ENCODE measurements at regions not wholly inside any gene's neighbourhood (a gene's known extent, or its start where the extent isn't known, plus 50 kb on each side); places are given as distances from the start of the nearest gene placed in this dataset.

DNA sequence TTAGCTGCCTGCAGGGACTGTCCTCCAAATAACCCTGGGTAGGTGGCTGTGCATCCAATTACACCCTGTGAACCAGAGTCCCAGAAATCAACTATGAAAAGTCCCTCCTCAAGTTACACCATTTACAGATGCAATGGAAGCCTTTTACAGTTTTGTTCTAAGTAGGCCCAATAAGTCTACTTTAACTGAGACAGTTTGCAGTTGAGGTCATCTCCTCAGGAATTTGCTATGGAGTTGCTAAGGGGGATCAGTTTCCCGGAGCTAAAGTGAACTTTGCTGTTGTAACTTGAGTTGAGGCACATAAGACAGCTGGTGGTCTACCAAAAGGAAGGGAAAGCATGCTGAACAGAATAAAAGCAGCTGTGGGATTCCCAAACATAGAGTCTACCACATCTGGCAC lies 121.6 kb upstream of the STK26 start:
- DNase-seq (ENCODE audit: low read depth) = no peak

DNA sequence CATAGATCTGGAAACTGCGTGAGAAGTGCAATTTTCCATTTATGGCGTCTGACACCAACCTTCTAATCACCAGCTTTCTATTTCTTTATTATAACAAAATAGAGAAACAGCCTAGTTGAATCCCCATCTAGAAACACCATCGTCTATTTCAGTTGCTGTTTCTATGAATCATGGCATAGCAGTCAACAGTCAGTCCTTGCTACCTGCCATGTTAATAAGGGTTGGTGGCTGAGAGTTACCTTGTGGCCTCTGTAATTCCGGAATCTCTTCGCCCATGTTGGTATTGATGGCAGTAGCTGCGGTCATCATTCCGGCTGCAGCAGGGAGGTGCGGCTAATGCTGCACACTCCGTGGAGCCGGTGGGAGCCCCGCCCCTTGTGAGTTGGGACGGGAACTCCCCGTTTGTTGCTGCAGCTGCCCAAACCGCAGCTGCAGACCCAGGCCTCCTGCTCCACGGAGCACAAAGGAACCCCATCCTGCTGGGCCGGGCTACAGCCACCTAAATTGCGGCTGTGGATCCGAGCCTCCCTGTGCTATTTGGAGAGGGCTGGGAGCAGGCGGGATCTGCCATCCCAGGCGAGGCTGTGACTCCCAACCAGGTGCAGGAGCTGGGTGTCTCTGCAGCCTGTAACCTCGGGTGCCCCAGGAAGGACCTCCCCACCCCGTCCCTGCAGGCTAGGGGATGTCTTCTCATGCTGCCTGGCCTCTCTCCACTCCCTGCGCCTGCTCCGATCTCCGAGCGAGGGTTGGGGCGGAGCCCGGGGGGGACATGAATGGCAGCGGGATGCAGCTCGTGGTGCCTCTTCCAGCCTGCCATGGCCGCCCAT lies 115.4 kb upstream of the STK26 start:
- DNase-seq (ENCODE audit: low read depth) = no peak

DNA sequence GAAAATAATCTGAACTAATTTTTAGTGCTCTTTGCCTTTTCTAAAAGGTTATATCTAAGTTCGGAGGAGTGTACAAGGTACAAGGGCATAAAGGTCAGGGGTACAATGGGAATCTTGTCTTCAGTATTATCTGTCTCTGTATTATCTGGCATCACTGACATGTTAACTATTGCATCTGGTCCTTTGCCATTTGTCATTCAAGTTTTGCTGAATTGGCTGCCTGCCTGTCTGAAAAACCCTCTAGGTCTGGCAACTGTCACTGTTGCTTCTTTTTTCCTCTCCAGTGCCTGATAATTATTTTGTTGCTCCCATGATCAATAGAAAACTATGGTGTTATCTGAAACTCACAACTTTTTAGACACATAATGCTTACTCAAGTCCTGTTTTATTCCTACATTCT lies 112.5 kb upstream of the STK26 start:
- DNase-seq (ENCODE audit: low read depth) = no peak

DNA sequence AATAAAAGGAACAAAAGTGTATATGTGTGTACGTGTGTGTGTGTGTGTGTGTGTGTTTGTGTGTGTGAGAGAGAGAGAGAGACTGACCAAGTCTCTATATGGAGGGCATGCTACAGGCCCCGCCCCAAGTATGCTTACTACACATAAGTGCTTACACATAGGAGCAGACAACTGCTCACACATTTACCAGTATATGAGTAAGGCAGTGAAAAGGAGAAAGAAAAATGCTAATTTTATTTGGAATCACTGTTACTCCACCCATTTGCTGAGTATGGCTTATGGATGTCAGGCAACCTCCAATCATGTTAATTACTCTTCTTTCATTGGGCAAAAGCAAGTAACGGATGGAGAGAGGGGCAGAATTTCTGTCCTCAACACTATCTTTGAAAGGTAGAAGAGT lies 107.6 kb upstream of the STK26 start:
- no peak for DNase-seq (ENCODE audit: low read depth)

DNA sequence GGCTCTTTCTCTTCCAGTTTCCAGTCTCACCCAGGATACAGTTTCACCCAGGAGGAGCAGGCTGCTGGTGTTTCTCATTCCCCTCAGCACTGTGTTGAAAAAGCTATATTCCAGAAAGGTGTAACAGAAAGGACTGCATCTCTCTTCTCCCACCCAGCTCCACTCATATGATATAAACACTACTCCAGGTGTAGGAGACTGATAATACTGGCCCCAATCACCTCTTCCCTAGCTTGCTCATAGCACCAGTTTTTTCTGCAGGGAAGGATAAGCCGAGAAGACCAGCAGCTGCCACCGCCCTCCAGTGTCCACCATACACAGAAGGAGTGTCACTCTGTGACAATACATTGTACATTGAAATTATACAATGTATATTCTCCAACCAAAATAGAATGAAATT lies 105.5 kb upstream of the STK26 start:
- DNase-seq (ENCODE audit: low read depth) = no peak

DNA sequence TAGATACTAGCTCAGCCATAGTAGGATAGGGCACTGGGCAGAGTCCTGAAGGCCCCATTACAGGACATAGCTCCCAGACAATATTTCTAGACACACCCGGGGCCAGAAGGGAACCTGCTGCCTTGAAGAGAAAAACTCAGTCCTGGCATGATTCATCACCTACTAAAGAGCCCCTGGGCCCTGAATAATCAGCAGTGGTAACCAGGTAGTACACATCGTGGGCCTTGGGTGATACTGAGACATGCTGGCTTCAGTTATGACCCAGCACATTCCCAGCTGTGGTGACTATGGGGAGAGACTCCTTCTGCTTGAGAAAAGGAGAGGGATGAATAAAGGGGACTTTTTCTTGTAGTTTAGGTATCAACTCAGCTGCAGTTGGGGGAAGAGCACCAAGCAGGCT lies 104.3 kb upstream of the STK26 start:
- no peak for DNase-seq (ENCODE audit: low read depth)

DNA sequence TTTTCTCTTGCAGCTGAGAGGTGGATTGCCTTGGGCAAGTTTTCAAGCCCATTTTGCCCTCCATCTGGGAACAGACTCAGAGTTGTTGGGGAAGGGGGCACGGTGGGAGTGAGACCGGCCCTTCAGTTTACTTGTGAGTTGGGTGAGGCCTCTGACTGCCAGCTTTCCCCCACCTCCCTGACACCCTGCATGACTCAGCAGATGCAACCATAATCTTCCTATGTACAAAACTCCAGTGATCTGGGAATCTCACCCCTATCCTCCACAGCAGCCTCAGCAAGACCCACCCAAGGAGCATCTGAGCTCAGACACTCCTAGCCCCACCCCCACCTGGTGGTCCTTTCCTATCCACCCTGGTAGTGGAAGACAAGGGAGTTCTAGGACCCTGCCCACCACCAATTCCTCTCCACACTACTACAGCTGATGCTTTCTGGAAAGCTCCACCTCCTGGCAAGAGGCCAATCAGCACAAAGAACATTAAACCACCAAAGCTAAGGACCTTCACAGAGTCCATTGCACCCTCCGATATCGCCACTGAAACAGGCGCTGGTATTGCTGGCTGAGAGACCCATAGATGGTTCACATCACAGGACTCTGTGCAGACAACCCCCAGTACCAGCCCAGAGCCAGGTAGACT lies 99.4 kb upstream of the STK26 start:
- DNase-seq (ENCODE audit: low read depth) = no peak

DNA sequence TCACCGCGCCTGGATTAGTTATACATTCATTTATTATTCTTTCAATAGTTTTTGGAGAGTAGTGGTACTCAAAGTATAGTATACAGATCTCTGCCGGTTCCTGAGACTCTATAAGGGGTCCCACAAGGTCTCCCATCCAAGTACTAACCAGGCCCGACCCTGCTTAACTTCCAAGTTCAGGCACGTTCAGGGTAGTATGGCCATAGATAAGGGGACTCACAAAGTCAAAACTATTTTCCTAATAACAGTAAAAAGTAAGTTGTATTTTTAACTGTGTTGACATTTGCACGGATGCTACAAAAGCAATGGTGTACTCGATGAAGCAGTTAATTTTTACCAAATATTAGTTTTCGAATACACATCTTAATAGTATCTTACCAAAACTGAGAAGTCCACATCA lies 84.4 kb upstream of the STK26 start:
- DNase-seq (ENCODE audit: low read depth) = no peak

DNA sequence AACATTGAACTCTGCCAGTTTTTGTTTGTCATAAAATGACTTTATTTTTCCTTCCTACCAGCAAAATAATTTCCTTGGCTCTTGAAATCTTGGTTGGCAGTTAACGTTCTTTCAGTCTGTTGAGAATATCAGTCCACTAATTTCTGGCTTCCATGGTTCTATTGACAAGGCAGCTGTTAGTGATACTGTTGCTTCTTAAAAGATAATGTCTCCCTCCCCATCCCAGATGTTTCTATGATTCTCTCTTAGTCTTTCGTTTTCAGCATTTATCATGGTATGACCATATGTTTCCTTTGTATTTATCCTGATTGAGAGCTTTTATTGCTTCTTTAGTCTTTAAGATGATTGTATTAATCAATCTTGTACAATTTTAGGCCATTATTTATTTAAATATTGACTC lies 81.1 kb upstream of the STK26 start:
- DNase-seq (ENCODE audit: low read depth) = no peak

DNA sequence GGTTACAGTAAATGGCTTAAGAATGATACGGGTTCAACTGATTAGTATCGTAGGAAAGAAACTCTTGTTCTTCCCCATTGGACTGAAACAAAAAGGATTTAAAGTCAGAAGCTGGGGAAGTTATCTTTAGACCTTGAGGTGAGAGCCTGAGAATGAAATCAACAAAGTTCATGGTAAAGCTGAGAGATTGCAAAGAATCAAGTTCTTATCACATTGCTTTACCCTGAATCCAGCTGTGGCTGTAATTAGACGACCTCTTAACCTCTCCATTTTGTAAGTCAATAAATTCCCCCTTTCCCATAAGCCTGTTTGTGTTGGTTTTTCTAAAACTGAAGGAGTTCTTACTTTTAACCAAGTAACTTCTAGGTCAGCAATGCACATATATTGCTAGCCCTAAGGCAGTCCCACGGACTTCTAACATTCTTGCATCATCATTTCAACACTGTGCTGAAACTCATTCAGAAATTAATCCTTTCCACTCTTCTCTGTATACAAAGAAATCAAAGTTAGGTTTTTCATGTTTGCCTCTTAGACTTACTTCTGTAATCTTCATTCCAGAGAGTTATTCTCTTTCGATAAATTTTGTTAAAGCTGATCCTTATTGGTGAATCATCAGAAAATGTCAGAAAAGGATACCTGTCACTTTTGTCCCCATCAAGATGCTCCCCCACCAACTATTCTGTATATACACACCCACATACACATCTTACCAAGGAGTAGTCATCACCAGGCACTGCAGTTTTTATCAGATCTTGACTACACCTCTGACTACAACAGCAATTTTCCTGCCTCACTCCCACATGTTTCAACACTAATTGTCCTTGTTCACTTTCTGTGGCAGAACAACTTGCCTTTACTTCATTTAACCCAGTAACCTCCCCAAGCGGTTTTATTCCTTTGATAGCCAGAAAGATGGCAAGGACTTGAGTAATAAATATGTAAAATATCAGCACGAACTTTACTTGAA lies 77.9 kb upstream of the STK26 start:
- no peak for DNase-seq (ENCODE audit: low read depth)

DNA sequence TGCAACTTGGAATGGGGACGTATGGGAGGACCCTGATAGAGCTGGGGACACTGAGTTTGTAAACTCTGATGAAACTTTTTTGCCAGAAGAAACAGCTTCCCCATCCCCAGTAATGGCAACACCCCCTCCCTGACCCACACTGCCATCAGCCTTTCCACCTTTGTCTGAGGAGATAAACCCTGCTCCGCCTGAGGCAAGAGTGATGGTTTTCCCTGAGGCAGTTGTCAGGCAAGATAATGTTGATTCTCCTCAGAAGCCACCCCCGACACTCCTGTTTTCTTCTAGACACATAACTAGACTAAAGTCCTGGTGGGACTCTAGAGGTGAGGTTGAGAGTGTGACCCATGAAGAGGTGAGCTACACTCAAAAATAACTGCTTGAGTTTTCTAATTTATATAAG lies 71.9 kb upstream of the STK26 start:
- no peak for DNase-seq (ENCODE audit: low read depth)

DNA sequence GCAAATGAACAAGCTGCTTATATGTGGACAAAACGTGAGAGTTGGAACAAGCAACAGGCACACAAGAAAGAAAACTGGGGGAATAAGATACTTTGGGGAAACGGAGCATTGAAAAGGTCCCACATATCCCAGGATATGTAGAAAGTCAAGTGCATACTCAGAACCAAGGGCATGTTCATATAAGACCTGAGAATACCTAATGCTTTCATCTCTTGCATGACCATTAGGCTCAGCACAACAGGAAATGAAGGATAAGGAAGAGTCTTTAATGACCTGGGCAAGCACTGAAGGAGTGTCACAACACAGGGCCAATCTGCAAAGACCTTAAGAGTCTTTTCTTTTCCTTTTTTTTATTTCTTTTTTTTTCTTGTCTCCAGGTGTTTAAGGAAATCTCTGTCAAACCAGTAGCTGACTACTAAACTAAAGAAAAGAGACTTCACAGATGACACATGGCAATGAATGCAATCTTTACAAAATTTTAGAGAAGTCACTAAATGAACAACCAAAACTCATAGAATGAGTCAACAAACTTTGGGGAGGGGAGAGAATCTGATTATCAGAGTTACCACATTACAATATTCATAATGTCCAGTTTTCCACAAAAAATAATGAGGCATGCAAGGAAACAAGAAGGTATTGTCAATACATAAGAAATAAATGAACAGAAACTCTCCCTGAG lies 67.9 kb upstream of the STK26 start:
- DNase-seq (ENCODE audit: low read depth) = no peak

DNA sequence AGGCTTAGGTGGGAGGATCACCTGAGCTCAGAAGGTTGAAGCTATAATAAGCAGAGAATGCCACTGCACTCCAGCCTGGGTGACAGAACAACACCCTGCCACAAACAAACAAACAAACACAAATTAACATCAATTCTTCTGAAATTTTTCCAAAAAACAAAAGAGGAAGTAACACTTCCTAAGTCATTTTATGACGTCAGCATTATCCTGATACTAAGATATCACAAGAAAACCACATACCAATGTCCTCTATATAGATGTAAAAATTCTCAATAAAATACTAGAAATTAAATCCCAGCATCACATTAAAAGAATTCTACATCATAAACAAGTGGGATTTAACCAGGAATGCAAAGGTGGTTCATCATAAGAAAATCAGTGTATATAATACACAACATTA lies 64.4 kb upstream of the STK26 start:
- DNase-seq (ENCODE audit: low read depth) = no peak

DNA sequence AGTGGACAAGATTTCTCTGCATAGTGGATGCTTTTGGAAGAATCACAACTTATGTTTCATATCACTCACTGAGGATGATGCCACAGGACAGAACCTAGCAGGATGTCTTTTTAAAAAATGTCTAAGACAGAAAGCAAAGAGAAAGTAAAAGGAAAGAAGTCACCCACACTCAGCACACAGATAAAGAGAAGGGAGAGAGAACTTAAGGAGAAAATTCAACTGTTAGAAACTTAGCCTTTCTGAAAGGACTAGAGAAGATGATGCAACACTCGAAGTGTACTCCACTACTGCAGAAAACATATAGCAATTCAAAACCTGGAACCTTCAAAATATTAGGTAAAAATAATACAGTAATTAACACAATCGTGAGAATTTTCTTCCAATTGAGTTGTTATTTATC lies 52.8 kb upstream of the STK26 start:
- DNase-seq (ENCODE audit: low read depth) = no peak
